ENCODE measurements at regions not wholly inside any gene's neighbourhood (a gene's known extent, or its start where the extent isn't known, plus 50 kb on each side); places are given as distances from the start of the nearest gene placed in this dataset.

GRCh38 chr5:15135661-15136060 is 264.1 kb upstream of the ANKH start:
- no peak for DNase-seq
- Mint-ChIP-seq H3K27ac (no peak overlapping the region), H3K4me1 (no peaks in the 10 kb centered on the region), H3K9me3 (peaks cover 11 to 32% (median 13%) of the 10 kb centered on the region in 5 donors), H3K27me3 (peaks cover 3% of the 10 kb centered on the region in 2 donors), H3K36me3 (peaks cover 0 to 1% (median 0%) of the 10 kb centered on the region in 3 donors), H3K4me3 (no peak overlapping the region)
- ChIA-PET CTCF (no interaction called here), POLR2A (no interaction called here)
- Histone ChIP-seq H3K4me3 (ENCODE audit: low read length) (no peak overlapping the region), H3K9me3 (ENCODE audit: low read length) (no peaks in the 10 kb centered on the region), H3K27me3 (ENCODE audit: insufficient read depth, low read length, poor library complexity, severe bottlenecking) (no peaks in the 10 kb centered on the region), H3K4me1 (ENCODE audit: insufficient read depth, low read length) (no peaks in the 10 kb centered on the region), H3K36me3 (ENCODE audit: insufficient read depth, low read length) (no peaks in the 10 kb centered on the region), H3K27ac (ENCODE audit: low read depth, low read length) (no peak overlapping the region)

- H3K4me3 Mint-ChIP-seq = no peak overlapping the region
- POLR2A ChIA-PET = no interaction called here
- Histone ChIP-seq H3K36me3 (ENCODE audit: insufficient read depth, low read length) (no peaks in the 10 kb centered on the region), H3K4me3 (ENCODE audit: low read length) (no peak overlapping the region), H3K27me3 (ENCODE audit: insufficient read depth, low read length, poor library complexity, severe bottlenecking) (no peaks in the 10 kb centered on the region), H3K27ac (ENCODE audit: low read depth, low read length) (no peak overlapping the region), H3K4me1 (ENCODE audit: insufficient read depth, low read length) (no peaks in the 10 kb centered on the region), H3K9me3 (ENCODE audit: low read length) (no peaks in the 10 kb centered on the region)
- no peak overlapping the region for H3K27ac Mint-ChIP-seq
- CTCF ChIA-PET = no interaction called here
- no peaks in the 10 kb centered on the region for H3K4me1 Mint-ChIP-seq
- no peak for DNase-seq
- peaks cover 3% of the 10 kb centered on the region in 2 donors for H3K27me3 Mint-ChIP-seq
- peaks cover 7 to 31% (median 22%) of the 10 kb centered on the region in 5 donors for H3K9me3 Mint-ChIP-seq
- H3K36me3 Mint-ChIP-seq = no peaks in the 10 kb centered on the region
These were observed 261.9 kb upstream of the ANKH start for GRCh38 chr5:15133456-15133965.

- no peak overlapping the region for H3K4me3 ChIP-seq (ENCODE audit: low read length)
- DNase-seq = no peak
- no peaks in the 10 kb centered on the region for H3K4me1 ChIP-seq (ENCODE audit: insufficient read depth, low read length)
- CTCF ChIA-PET = no interaction called here
- H3K27ac ChIP-seq (ENCODE audit: low read depth, low read length) = no peak overlapping the region
- H3K4me3 Mint-ChIP-seq = no peak overlapping the region
- no peaks in the 10 kb centered on the region for H3K4me1 Mint-ChIP-seq
- H3K27me3 Mint-ChIP-seq = peaks cover 3% of the 10 kb centered on the region in 2 donors
- POLR2A ChIA-PET = no interaction called here
- H3K36me3 Mint-ChIP-seq = no peaks in the 10 kb centered on the region
- no peaks in the 10 kb centered on the region for H3K36me3 ChIP-seq (ENCODE audit: insufficient read depth, low read length)
- no peaks in the 10 kb centered on the region for H3K9me3 ChIP-seq (ENCODE audit: low read length)
- peaks cover 9 to 31% (median 25%) of the 10 kb centered on the region in 5 donors for H3K9me3 Mint-ChIP-seq
- no peaks in the 10 kb centered on the region for H3K27me3 ChIP-seq (ENCODE audit: insufficient read depth, low read length, poor library complexity, severe bottlenecking)
- H3K27ac Mint-ChIP-seq = no peak overlapping the region
These were observed 261.3 kb upstream of the ANKH start for GRCh38 chr5:15132816-15133405.

- no peak overlapping the region for H3K4me3 ChIP-seq (ENCODE audit: low read length)
- H3K4me3 Mint-ChIP-seq = no peak overlapping the region
- DNase-seq = no peak
- no peaks in the 10 kb centered on the region for H3K27me3 ChIP-seq (ENCODE audit: insufficient read depth, low read length, poor library complexity, severe bottlenecking)
- H3K4me1 ChIP-seq (ENCODE audit: insufficient read depth, low read length) = no peaks in the 10 kb centered on the region
- H3K4me1 Mint-ChIP-seq = no peaks in the 10 kb centered on the region
- no peaks in the 10 kb centered on the region for H3K36me3 Mint-ChIP-seq
- no peaks in the 10 kb centered on the region for H3K36me3 ChIP-seq (ENCODE audit: insufficient read depth, low read length)
- H3K27me3 Mint-ChIP-seq = peaks cover 3% of the 10 kb centered on the region in 2 donors
- POLR2A ChIA-PET = no interaction called here
- H3K9me3 ChIP-seq (ENCODE audit: low read length) = no peaks in the 10 kb centered on the region
- CTCF ChIA-PET = no interaction called here
- no peak overlapping the region for H3K27ac Mint-ChIP-seq
- no peak overlapping the region for H3K27ac ChIP-seq (ENCODE audit: low read depth, low read length)
- peaks cover 12 to 31% (median 23%) of the 10 kb centered on the region in 5 donors for H3K9me3 Mint-ChIP-seq
These were observed 260.3 kb upstream of the ANKH start for GRCh38 chr5:15131909-15132308.

GRCh38 chr5:15124871-15125568 is 253.4 kb upstream of the ANKH start:
- ChIA-PET POLR2A (no interaction called here), CTCF (no interaction called here)
- Mint-ChIP-seq H3K27me3 (peaks cover 0 to 1% of the 10 kb centered on the region in 2 donors), H3K4me1 (no peaks in the 10 kb centered on the region), H3K27ac (no peak overlapping the region), H3K9me3 (peaks cover 10 to 32% (median 26%) of the 10 kb centered on the region in 5 donors), H3K36me3 (no peaks in the 10 kb centered on the region), H3K4me3 (no peak overlapping the region)
- no peaks in the 10 kb centered on the region for H3K4me1 ChIP-seq (ENCODE audit: insufficient read depth, low read length)
- no peak overlapping the region for H3K4me3 ChIP-seq (ENCODE audit: low read length)
- no peaks in the 10 kb centered on the region for H3K36me3 ChIP-seq (ENCODE audit: insufficient read depth, low read length)
- no peaks in the 10 kb centered on the region for H3K9me3 ChIP-seq (ENCODE audit: low read length)
- H3K27me3 ChIP-seq (ENCODE audit: insufficient read depth, low read length, poor library complexity, severe bottlenecking) = no peaks in the 10 kb centered on the region
- H3K27ac ChIP-seq (ENCODE audit: low read depth, low read length) = no peak overlapping the region
- no peak for DNase-seq

GRCh38 chr5:15124461-15124860 is 252.9 kb upstream of the ANKH start:
- peaks cover 10 to 28% (median 26%) of the 10 kb centered on the region in 5 donors for H3K9me3 Mint-ChIP-seq
- H3K27ac Mint-ChIP-seq = no peak overlapping the region
- Histone ChIP-seq H3K36me3 (ENCODE audit: insufficient read depth, low read length) (no peaks in the 10 kb centered on the region), H3K9me3 (ENCODE audit: low read length) (no peaks in the 10 kb centered on the region), H3K27ac (ENCODE audit: low read depth, low read length) (no peak overlapping the region), H3K4me3 (ENCODE audit: low read length) (no peak overlapping the region), H3K27me3 (ENCODE audit: insufficient read depth, low read length, poor library complexity, severe bottlenecking) (no peaks in the 10 kb centered on the region), H3K4me1 (ENCODE audit: insufficient read depth, low read length) (no peaks in the 10 kb centered on the region)
- H3K36me3 Mint-ChIP-seq = no peaks in the 10 kb centered on the region
- no peak for DNase-seq
- POLR2A ChIA-PET = no interaction called here
- no peak overlapping the region for H3K4me3 Mint-ChIP-seq
- peaks cover 0 to 1% of the 10 kb centered on the region in 2 donors for H3K27me3 Mint-ChIP-seq
- H3K4me1 Mint-ChIP-seq = no peaks in the 10 kb centered on the region
- CTCF ChIA-PET = no interaction called here

- CTCF ChIA-PET = no interaction called here
- H3K9me3 Mint-ChIP-seq = peaks cover 10 to 36% (median 12%) of the 10 kb centered on the region in 5 donors
- DNase-seq = no peak
- no peaks in the 10 kb centered on the region for H3K4me1 Mint-ChIP-seq
- POLR2A ChIA-PET = no interaction called here
- Histone ChIP-seq H3K4me3 (ENCODE audit: low read length) (no peak overlapping the region), H3K36me3 (ENCODE audit: insufficient read depth, low read length) (no peaks in the 10 kb centered on the region), H3K9me3 (ENCODE audit: low read length) (no peaks in the 10 kb centered on the region), H3K27me3 (ENCODE audit: insufficient read depth, low read length, poor library complexity, severe bottlenecking) (no peaks in the 10 kb centered on the region), H3K27ac (ENCODE audit: low read depth, low read length) (no peak overlapping the region), H3K4me1 (ENCODE audit: insufficient read depth, low read length) (no peaks in the 10 kb centered on the region)
- no peak overlapping the region for H3K4me3 Mint-ChIP-seq
- H3K27me3 Mint-ChIP-seq = peaks cover 0 to 3% of the 10 kb centered on the region in 2 donors
- H3K36me3 Mint-ChIP-seq = no peaks in the 10 kb centered on the region
- no peak overlapping the region for H3K27ac Mint-ChIP-seq
These were observed 246.1 kb upstream of the ANKH start for GRCh38 chr5:15117688-15118087.

- Mint-ChIP-seq H3K4me1 (no peaks in the 10 kb centered on the region), H3K9me3 (peaks cover 10 to 34% (median 11%) of the 10 kb centered on the region in 5 donors), H3K36me3 (no peaks in the 10 kb centered on the region), H3K27ac (no peak overlapping the region), H3K4me3 (no peak overlapping the region), H3K27me3 (peaks cover 0 to 3% of the 10 kb centered on the region in 2 donors)
- H3K4me3 ChIP-seq (ENCODE audit: low read length) = no peak overlapping the region
- H3K4me1 ChIP-seq (ENCODE audit: insufficient read depth, low read length) = no peaks in the 10 kb centered on the region
- H3K36me3 ChIP-seq (ENCODE audit: insufficient read depth, low read length) = no peaks in the 10 kb centered on the region
- DNase-seq = no peak
- H3K27me3 ChIP-seq (ENCODE audit: insufficient read depth, low read length, poor library complexity, severe bottlenecking) = no peaks in the 10 kb centered on the region
- no peak overlapping the region for H3K27ac ChIP-seq (ENCODE audit: low read depth, low read length)
- no peaks in the 10 kb centered on the region for H3K9me3 ChIP-seq (ENCODE audit: low read length)
- CTCF ChIA-PET = no interaction called here
- POLR2A ChIA-PET = no interaction called here
These were observed 245.4 kb upstream of the ANKH start for GRCh38 chr5:15116996-15117395.
